Natural killer cell (primary cell): ENCODE measurements at regions not wholly inside any gene's neighbourhood (a gene's known extent, or its start where the extent isn't known, plus 50 kb on each side); places are given as distances from the start of the nearest gene placed in this dataset.

Experiments
- ATAC-seq, 3 donors: fragments of 150-1000 bp in 2 of 3; fragments of 200-7000 bp in 1 of 3; cut with Tn5 transposase; 1 replicate in 1 of 3; 2 replicates in 2 of 3; pipeline ENCODE4 v1.10.0; 2021; ENCODE audit warnings: mild to moderate bottlenecking in 2 of 3, moderate library complexity in 2 of 3
- DNase-seq, 2 donors: peaks; one replicate each; pipeline versions ENCODE4 v3.0.0 to v3.0.0-alpha.2; 2013 to 2021; ENCODE audit warnings: mixed read lengths in 1 of 2
- H3K27ac ChIP-seq: one replicate; pipeline ENCODE4 v1.5.1; 2013; ENCODE audit warnings: mild to moderate bottlenecking, low read length
- H3K27me3 ChIP-seq: one replicate; pipeline ENCODE4 v1.6.1; 2013; ENCODE audit warnings: low read length; ENCODE audit not compliant: control insufficient read depth, insufficient read depth
- H3K36me3 ChIP-seq: one replicate; pipeline ENCODE4 v1.6.1; 2013; ENCODE audit warnings: low read length; ENCODE audit not compliant: control insufficient read depth, insufficient read depth
- H3K4me1 ChIP-seq: one replicate; pipeline ENCODE4 v1.6.1; 2013; ENCODE audit warnings: low read length; ENCODE audit not compliant: control insufficient read depth, insufficient read depth
- H3K4me3 ChIP-seq: one replicate; pipeline ENCODE4 v1.5.1; 2013; ENCODE audit warnings: low read length
- H3K9me3 ChIP-seq: one replicate; pipeline ENCODE4 v1.6.1; 2013; ENCODE audit warnings: low read length; ENCODE audit not compliant: control insufficient read depth, insufficient read depth
- H3K27ac Mint-ChIP-seq, 2 donors: one replicate each; pipeline ENCODE4 v1.8.0; 2022; ENCODE audit warnings: mild to moderate bottlenecking in 2 of 2, mixed read lengths in 2 of 2, moderate library complexity in 1 of 2
- H3K27me3 Mint-ChIP-seq, 2 donors: one replicate each; pipeline ENCODE4 v1.8.0; 2022; ENCODE audit warnings: low read depth in 2 of 2, mixed read lengths in 2 of 2
- H3K36me3 Mint-ChIP-seq: one replicate; pipeline ENCODE4 v1.8.0; 2022; ENCODE audit warnings: mixed read lengths
- H3K4me1 Mint-ChIP-seq, 2 donors: one replicate each; pipeline ENCODE4 v1.8.0; 2022; ENCODE audit warnings: mixed read lengths in 2 of 2
- H3K4me3 Mint-ChIP-seq: one replicate; pipeline ENCODE4 v1.8.0; 2022; ENCODE audit warnings: mild to moderate bottlenecking, moderate library complexity, mixed read lengths
- H3K9me3 Mint-ChIP-seq, 2 donors: one replicate each; pipeline ENCODE4 v1.8.0; 2022; ENCODE audit warnings: mixed read lengths in 2 of 2
- WGBS: methylation state at CpG from one replicate; pipeline ENCODE4 v1.1.7; 2013; ENCODE audit warnings: missing lambda C conversion rate; ENCODE audit not compliant: insufficient coverage; 5-methylcytosine and 5-hydroxymethylcytosine counted together
- intact Hi-C: fragments of 100-400 bp; cut with micrococcal nuclease; formaldehyde crosslinking; loops from one replicate; pipeline ENCODE4 v1.14.2; 2022
- TF ChIP-seq, protein P1 (sequence below): fragments of 200-600 bp; IDR thresholded peaks from one replicate; pipeline ENCODE4 v1.8.0; 2022; ENCODE audit warnings: antibody characterized with exemption

DNA sequence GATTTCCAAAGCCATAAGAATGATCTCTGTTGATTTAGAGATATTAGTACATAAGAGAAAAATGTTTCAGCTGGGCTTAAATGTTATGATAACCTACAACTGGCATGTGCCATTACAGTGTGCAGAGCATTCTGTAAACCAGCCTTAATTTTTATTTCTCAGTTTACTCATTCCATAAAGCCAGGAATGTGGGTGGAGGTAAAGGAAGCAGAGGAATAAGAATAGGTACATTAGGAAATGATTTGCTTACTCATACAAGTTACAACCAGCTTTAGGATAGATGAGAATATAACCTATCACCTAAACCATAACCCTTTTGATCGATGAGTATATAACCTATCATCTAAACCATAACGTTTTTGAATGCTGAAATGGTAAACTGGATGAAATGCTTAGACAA, 1394.7 kb upstream of the ACVR2A start:
- no peaks in the 10 kb centered on the region for H3K4me1 ChIP-seq
- Mint-ChIP-seq H3K9me3 (peaks cover 2 to 9% of the 10 kb centered on the region in 2 donors), H3K4me3 (no peak overlapping the region), H3K27me3 (no peaks in the 10 kb centered on the region), H3K4me1 (no peaks in the 10 kb centered on the region), H3K36me3 (no peaks in the 10 kb centered on the region), H3K27ac (no peak overlapping the region)
- DNase-seq = no peak
- no peaks in the 10 kb centered on the region for H3K9me3 ChIP-seq
- no CpG with 5 or more reads among the region's 2 CpGs for WGBS
- TF ChIP-seq, protein P1, sequence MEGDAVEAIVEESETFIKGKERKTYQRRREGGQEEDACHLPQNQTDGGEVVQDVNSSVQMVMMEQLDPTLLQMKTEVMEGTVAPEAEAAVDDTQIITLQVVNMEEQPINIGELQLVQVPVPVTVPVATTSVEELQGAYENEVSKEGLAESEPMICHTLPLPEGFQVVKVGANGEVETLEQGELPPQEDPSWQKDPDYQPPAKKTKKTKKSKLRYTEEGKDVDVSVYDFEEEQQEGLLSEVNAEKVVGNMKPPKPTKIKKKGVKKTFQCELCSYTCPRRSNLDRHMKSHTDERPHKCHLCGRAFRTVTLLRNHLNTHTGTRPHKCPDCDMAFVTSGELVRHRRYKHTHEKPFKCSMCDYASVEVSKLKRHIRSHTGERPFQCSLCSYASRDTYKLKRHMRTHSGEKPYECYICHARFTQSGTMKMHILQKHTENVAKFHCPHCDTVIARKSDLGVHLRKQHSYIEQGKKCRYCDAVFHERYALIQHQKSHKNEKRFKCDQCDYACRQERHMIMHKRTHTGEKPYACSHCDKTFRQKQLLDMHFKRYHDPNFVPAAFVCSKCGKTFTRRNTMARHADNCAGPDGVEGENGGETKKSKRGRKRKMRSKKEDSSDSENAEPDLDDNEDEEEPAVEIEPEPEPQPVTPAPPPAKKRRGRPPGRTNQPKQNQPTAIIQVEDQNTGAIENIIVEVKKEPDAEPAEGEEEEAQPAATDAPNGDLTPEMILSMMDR = no peak
- H3K4me3 ChIP-seq = no peak overlapping the region
- no peaks in the 10 kb centered on the region for H3K27me3 ChIP-seq
- intact Hi-C loops = no loop called here
- no peaks in the 10 kb centered on the region for H3K36me3 ChIP-seq
- no peak overlapping the region for H3K27ac ChIP-seq
- no peak for ATAC-seq

DNA sequence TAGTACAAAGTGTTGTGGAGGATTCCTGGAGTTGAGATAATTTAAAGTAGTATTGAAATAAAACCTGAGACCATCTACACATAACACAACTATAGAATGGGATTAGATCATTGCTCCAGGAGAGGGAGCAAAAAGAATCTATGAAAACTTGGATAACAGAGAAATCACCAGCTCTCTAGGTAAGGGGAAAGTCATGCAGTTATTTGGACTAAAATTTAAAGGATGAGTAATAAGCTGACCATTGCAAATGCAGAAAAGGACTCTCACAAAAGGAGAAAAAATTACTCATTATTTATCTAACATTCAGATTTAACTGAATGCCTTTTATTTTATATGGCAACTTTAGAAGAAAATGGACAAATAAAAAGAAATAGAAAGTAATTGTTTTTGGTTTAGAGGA, 1399.8 kb upstream of the ACVR2A start:
- H3K36me3 Mint-ChIP-seq = no peaks in the 10 kb centered on the region
- intact Hi-C loops = no loop called here
- H3K27ac Mint-ChIP-seq = no peak overlapping the region
- Histone ChIP-seq H3K27me3 (no peaks in the 10 kb centered on the region), H3K36me3 (no peaks in the 10 kb centered on the region), H3K27ac (no peak overlapping the region), H3K4me1 (no peaks in the 10 kb centered on the region), H3K4me3 (no peak overlapping the region), H3K9me3 (no peaks in the 10 kb centered on the region)
- TF ChIP-seq, protein P1 = no peak
- peaks cover 2 to 6% of the 10 kb centered on the region in 2 donors for H3K9me3 Mint-ChIP-seq
- H3K4me3 Mint-ChIP-seq = no peak overlapping the region
- ATAC-seq = no peak
- no peak for DNase-seq
- H3K4me1 Mint-ChIP-seq = no peaks in the 10 kb centered on the region
- H3K27me3 Mint-ChIP-seq = no peaks in the 10 kb centered on the region

DNA sequence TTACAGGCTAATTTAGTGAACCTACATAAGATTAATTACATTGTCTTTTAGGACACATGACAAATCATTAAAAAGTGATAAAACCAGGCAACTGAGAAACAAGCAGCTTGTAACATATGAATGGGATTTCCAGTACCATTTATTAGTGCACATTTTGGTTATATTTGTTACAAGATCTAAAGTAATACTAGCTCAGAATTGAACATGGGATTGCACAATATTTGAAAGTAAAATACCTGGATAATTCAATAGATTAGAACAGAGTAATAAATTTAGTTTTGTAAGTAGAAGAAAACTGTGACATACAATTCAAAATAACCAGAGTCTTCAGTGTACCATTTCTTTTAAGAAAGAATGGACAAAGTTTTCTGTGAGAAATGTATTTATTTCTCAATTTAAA, 1400.7 kb upstream of the ACVR2A start:
- Histone ChIP-seq H3K36me3 (no peaks in the 10 kb centered on the region), H3K27ac (no peak overlapping the region), H3K9me3 (no peaks in the 10 kb centered on the region), H3K27me3 (no peaks in the 10 kb centered on the region), H3K4me3 (no peak overlapping the region), H3K4me1 (no peaks in the 10 kb centered on the region)
- H3K27ac Mint-ChIP-seq = no peak overlapping the region
- ATAC-seq (no peak), DNase-seq (no peak)
- no peak overlapping the region for H3K4me3 Mint-ChIP-seq
- H3K4me1 Mint-ChIP-seq = no peaks in the 10 kb centered on the region
- intact Hi-C loops = no loop called here
- TF ChIP-seq, protein P1 = no peak
- H3K36me3 Mint-ChIP-seq = no peaks in the 10 kb centered on the region
- H3K27me3 Mint-ChIP-seq = no peaks in the 10 kb centered on the region
- peaks cover 4 to 9% of the 10 kb centered on the region in 2 donors for H3K9me3 Mint-ChIP-seq

DNA sequence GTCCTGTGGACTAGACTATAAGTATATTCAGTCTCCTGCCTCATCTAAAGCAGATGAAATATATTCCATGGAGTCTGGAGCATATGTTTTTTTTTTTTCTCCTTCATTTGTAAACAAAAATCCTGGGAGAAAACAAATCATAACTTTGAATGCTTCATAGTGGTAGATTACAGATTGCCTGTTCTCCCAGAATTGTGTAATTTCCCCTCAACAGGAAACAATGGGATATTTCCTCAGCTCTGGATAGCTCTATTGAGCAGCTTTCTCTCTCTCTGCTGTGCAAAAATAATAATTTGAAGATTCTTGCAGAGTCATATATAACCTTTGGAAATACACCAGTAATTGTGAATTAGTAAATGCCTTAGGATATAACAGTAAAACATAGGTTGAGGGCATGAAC, 1406.6 kb upstream of the ACVR2A start:
- ATAC-seq = no peak
- intact Hi-C loops = no loop called here
- Mint-ChIP-seq H3K4me1 (no peaks in the 10 kb centered on the region), H3K27me3 (no peaks in the 10 kb centered on the region), H3K9me3 (peaks cover 7% of the 10 kb centered on the region in 2 donors), H3K27ac (no peak overlapping the region), H3K36me3 (no peaks in the 10 kb centered on the region), H3K4me3 (no peak overlapping the region)
- no peak for DNase-seq
- no peaks in the 10 kb centered on the region for H3K36me3 ChIP-seq
- H3K9me3 ChIP-seq = no peaks in the 10 kb centered on the region
- no peak overlapping the region for H3K27ac ChIP-seq
- TF ChIP-seq, protein P1 = no peak
- H3K4me1 ChIP-seq = no peaks in the 10 kb centered on the region
- H3K4me3 ChIP-seq = no peak overlapping the region
- H3K27me3 ChIP-seq = no peaks in the 10 kb centered on the region
